ENCODE measurements at regions not wholly inside any gene's neighbourhood (a gene's known extent, or its start where the extent isn't known, plus 50 kb on each side); places are given as distances from the start of the nearest gene placed in this dataset.

DNA sequence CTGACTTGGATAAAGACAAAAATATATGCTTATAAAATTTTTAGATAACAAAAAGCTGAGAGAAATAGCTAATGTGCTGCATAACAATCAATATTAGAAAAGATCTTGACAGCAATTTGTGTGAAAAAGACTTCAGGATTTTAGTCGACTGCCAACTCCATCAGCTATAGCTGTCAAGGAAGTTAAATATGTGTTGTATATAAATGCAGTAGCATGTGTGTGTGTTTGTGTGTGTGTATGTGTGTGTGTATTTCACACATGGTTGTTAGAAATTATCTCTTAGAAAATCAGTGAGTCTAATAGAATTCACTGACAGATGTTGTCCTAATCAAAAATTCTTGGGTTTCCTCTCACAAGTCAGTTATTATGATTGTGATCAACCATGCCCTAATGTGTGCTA lies 171.2 kb downstream of the CASP12 start:
- H3K9ac ChIP-seq (ENCODE audit: low read length in 3 of 3) = no peak overlapping the region
- no peaks in the 10 kb centered on the region for H3K4me1 ChIP-seq (ENCODE audit: control insufficient read depth in 2 of 3, insufficient read depth in 2 of 3, low read depth in 1 of 3, low read length in 3 of 3)
- no peak for FAIRE-seq
- H3K27me3 ChIP-seq (ENCODE audit: control insufficient read depth, insufficient read depth, low read length) = no peaks in the 10 kb centered on the region
- intact Hi-C loops (cut with DNase I) = no loop called here
- peaks cover 0 to 13% (median 0%) of the 10 kb centered on the region in 3 donors for H3K9me3 ChIP-seq (ENCODE audit: control insufficient read depth in 2 of 3, insufficient read depth in 1 of 3, low read length in 3 of 3)
- H3K4me3 ChIP-seq (ENCODE audit: low read length in 3 of 3) = no peak overlapping the region
- TF ChIP-seq, protein P1, sequence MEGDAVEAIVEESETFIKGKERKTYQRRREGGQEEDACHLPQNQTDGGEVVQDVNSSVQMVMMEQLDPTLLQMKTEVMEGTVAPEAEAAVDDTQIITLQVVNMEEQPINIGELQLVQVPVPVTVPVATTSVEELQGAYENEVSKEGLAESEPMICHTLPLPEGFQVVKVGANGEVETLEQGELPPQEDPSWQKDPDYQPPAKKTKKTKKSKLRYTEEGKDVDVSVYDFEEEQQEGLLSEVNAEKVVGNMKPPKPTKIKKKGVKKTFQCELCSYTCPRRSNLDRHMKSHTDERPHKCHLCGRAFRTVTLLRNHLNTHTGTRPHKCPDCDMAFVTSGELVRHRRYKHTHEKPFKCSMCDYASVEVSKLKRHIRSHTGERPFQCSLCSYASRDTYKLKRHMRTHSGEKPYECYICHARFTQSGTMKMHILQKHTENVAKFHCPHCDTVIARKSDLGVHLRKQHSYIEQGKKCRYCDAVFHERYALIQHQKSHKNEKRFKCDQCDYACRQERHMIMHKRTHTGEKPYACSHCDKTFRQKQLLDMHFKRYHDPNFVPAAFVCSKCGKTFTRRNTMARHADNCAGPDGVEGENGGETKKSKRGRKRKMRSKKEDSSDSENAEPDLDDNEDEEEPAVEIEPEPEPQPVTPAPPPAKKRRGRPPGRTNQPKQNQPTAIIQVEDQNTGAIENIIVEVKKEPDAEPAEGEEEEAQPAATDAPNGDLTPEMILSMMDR (IDR thresholded peaks at IDR 0.05; ENCODE audit: borderline replicate concordance, extremely low read depth, insufficient read depth) = no peak
- H3K27ac ChIP-seq (ENCODE audit: low read depth in 2 of 2, low read length in 2 of 2) = no peak overlapping the region
- no peaks in the 10 kb centered on the region for H3K36me3 ChIP-seq (ENCODE audit: control insufficient read depth in 2 of 3, insufficient read depth in 3 of 3, low read length in 3 of 3)
- DNase-seq = no peak

DNA sequence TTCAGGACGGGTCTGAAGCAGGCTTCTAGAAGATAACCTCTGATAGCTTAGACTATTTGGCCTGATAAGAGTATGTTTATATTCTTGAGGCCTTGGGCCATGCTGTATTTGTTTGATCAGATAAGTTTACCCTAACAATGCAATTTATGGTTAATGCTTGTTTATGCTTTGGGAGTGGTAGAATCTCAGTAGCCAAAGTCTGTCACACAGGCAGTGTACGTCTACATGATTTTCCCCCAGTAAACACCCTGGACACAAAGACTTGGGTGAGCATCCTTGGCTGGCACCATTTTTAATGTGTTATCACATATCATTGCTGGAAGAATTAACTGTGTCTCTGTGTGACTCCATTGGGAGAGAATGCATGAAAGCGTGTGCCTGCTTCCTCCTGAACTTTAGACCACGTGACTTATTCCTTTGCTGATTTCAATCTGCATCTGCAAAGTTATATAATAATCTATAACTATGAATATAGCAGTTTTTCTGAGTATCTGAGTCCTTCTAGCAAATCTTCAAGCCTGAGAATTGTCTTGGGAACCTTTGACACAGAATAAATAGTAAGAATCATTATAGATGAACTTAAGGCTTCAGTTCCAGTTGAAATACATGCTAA lies 172.4 kb downstream of the CASP12 start:
- Histone ChIP-seq H3K4me3 (ENCODE audit: low read length in 3 of 3) (no peak overlapping the region), H3K4me1 (ENCODE audit: control insufficient read depth in 2 of 3, insufficient read depth in 2 of 3, low read depth in 1 of 3, low read length in 3 of 3) (no peaks in the 10 kb centered on the region), H3K9ac (ENCODE audit: low read length in 3 of 3) (no peak overlapping the region), H3K9me3 (ENCODE audit: control insufficient read depth in 2 of 3, insufficient read depth in 1 of 3, low read length in 3 of 3) (peaks cover 0 to 13% (median 0%) of the 10 kb centered on the region in 3 donors), H3K36me3 (ENCODE audit: control insufficient read depth in 2 of 3, insufficient read depth in 3 of 3, low read length in 3 of 3) (no peaks in the 10 kb centered on the region), H3K27ac (ENCODE audit: low read depth in 2 of 2, low read length in 2 of 2) (no peak overlapping the region), H3K27me3 (ENCODE audit: control insufficient read depth, insufficient read depth, low read length) (no peaks in the 10 kb centered on the region)
- no peak for FAIRE-seq
- TF ChIP-seq, protein P1 (IDR thresholded peaks at IDR 0.05; ENCODE audit: borderline replicate concordance, extremely low read depth, insufficient read depth) = no peak
- no peak for DNase-seq
- intact Hi-C loops (cut with DNase I) = no loop called here

DNA sequence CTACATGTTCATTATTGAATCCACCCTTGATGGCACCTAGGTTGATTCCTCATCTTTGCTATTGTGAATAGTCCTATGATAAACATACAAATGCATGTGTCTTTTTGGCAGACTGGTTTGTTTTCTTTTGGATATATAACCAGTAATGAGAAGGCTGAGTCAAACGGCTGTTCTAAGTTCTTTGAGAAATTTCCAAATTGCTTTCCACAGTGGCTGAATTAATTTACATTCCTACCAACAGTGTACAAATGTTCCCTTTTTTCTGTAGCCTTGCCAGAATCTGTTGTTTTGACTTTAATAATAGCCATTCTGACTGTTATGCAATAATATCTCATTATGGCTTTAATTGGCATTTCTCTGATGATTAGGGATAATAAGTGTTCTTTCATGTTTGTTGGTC lies 184.9 kb downstream of the CASP12 start:
- TF ChIP-seq, protein P1 (IDR thresholded peaks at IDR 0.05; ENCODE audit: borderline replicate concordance, extremely low read depth, insufficient read depth) = no peak
- H3K27me3 ChIP-seq (ENCODE audit: control insufficient read depth, insufficient read depth, low read length) = no peaks in the 10 kb centered on the region
- no peak overlapping the region for H3K9ac ChIP-seq (ENCODE audit: low read length in 3 of 3)
- no peaks in the 10 kb centered on the region for H3K36me3 ChIP-seq (ENCODE audit: control insufficient read depth in 2 of 3, insufficient read depth in 3 of 3, low read length in 3 of 3)
- no peak overlapping the region for H3K27ac ChIP-seq (ENCODE audit: low read depth in 2 of 2, low read length in 2 of 2)
- no peak for FAIRE-seq
- H3K4me3 ChIP-seq (ENCODE audit: low read length in 3 of 3) = no peak overlapping the region
- no peaks in the 10 kb centered on the region for H3K4me1 ChIP-seq (ENCODE audit: control insufficient read depth in 2 of 3, insufficient read depth in 2 of 3, low read depth in 1 of 3, low read length in 3 of 3)
- DNase-seq = no peak
- intact Hi-C loops (cut with DNase I) = no loop called here
- H3K9me3 ChIP-seq (ENCODE audit: control insufficient read depth in 2 of 3, insufficient read depth in 1 of 3, low read length in 3 of 3) = no peaks in the 10 kb centered on the region

Data from kidney (tissue), 13 donors.